ENCODE measurements at regions not wholly inside any gene's neighbourhood (a gene's known extent, or its start where the extent isn't known, plus 50 kb on each side); places are given as distances from the start of the nearest gene placed in this dataset.
"Not testable (repeated sequence)": the region's sequence is repeated elsewhere in the genome, so short reads cannot be mapped to it uniquely, and the experiment has no call there.

DNA sequence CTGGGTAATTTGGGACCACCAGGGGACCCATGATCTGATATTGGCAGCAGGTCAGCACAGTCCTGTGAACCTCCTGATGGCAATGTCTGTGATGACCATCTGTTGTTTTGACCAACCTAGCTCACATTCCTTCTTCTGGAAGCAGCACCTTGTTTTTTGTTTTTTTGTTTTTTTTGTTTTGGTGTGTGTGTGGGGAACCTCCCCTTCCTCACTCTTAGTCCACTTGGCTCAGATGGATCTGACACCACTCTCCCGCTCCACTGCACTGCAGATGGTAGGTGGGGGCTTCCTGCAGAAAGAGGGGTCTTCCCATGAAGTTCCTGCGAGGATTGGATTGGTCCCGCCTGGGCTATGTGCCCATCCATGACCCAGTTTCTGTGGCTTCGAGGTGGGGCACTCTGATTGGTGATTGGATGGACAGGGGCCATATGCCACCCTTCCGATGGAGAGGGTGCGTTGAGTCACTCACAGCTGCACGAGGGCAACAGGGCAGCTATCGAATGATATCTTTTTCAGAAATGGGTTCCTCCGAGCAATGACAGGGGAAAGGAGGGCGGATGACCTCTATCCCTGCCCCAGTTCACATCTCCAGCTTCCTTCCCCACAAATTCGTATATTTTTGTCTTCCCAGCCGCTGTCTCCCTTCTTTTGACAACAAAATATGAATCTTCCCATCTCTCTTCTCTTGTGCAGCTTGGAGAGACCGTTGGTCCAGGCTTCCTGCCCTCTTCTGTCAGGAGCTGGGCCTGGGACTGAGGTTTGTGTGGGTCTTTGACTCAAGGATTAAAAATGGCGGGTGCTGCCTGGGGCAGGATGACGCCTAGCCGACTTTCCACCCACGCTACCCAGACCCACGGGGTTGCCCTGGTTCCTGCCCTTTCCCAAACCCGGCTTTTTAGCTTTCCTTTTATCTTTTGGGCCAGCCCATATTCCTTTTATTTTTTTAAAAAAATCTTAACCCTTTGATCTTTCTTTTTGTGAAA lies 132.1 kb upstream of the KCNG1 start:
- no peak for DNase-seq

DNA sequence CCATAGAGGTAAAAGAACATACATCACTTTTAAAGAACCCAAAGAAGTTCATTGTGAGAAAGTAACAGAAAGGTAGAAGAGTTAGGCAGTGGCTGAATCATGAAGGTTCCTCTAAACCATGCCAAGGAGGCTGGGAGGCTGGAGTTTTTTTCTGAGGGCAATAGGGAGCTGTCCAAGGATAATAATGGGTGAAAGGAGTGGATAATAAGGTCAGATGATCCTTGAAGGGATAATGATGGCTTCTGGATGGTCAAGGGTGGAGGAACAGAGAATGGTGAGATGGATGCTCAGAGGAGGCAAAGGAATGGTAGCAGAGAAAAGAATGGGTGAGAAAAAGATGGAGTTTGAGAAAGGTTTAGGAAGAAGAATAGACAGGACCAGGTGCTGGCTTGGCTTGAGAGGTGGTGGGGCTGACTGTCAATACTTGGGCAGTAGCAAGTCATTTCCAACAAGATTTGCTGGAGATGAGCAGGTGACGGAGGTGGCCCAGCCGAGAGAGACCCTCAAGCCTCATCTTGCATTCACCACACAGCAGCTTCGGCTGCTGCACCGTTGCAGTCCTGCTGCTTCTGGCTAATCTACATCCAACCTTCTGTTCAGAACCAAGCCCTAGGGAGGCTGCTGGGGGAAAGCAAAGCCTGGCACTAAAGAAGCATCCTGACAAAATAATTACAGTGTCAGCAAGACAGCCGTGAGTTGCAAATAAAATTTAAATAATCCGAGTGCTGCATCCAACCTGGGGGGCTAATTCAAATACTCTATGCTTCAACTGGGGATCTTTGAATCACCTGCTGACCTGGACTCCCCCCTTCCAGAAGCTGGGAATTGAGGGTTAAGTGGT lies 131.2 kb upstream of the KCNG1 start:
- DNase-seq, result no peak

DNA sequence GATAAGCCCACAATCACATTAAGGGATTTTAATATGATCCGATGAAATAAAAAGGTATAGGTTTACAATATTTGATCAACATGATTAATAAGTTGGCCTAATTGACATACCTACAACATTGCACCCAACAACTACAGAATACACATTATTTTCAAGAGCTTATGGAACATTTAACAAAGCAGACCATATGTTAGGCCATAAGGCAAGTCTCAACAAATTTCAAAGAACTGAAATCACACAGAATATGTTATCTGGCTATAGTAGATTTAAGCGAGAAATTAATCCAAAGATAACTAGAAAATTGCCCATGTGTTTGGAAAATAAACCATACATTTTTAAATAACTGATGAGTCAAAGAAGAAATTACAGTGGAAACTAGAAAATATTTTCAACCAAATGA lies 126.0 kb upstream of the KCNG1 start:
- no peak for DNase-seq

DNA sequence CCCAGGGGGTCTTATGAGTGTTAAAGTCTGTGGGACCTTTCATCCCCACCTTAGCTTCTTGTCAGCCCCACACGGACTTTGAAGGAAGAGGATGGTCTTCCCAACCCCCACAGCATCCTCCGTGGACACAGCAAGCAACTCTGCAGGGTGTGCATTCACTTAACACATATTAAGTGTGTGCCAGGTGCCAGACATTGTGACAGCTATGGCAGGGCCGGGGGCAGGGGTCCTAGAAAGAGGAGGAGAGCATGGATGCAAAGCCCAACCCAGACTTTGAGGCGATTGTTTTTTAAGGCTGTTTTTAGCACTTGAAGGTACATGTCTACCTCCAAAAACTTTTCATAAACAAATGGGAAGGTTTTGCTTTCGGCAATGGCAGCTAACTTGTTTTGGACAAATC lies 121.6 kb upstream of the KCNG1 start:
- DNase-seq, result no peak

DNA sequence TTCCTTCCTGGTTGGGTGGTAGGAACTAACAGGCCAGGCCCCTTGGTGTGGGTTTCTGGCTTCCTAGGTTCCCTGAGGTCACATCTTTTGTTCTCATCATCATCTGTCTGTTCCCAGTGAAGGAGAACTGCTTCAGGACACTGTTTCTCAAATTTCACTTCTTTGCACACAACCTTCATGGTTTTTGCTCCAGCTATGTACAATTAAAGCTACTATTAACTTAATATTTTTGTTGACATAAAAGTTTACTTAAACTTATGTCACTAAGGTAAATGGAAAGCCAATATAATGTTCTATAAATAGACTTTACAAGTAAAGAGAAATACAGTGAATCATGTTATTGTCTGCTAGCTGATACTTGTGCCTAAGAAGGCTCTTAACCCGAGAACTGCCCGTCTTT lies 120.7 kb upstream of the KCNG1 start:
- DNase-seq, result no peak

DNA sequence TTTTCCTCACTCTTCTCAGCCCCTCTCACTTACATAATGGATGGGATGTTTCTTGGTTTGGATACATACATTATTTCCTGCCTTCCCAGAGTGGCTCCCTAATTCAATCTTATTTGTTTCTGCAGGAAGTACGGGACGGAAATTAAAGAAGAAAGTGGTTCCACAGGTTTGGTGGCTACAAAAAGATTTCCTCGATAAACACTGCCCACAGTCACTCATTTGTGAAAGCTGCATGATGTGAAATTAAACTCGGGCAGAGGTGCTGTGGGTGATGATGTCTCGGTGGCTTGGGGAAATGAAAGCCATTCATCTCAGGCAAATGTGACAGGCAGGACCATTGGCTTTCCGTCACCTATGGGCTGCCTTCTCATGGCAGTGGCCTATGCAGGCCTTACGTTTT lies 119.5 kb upstream of the KCNG1 start:
- no peak for DNase-seq

DNA sequence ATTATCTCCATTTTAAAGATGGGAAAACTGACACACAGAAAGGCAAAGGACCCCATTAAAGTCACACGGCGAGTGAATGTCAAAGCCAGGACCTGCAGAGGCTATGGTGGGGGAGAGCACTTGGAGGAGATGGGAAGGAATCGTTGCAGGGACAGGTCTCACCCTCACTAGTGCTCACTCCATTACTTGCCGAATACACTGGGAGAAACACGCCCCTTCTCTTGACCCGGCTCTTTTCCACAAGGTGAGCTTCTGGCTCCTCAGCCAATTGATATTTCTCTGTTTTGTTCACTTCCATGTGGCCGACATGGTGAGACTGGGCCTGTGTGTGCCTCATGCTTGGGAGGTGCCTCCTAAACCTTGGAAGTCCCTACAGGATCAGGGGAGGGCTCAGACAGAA lies 117.8 kb upstream of the KCNG1 start:
- no peak for DNase-seq

DNA sequence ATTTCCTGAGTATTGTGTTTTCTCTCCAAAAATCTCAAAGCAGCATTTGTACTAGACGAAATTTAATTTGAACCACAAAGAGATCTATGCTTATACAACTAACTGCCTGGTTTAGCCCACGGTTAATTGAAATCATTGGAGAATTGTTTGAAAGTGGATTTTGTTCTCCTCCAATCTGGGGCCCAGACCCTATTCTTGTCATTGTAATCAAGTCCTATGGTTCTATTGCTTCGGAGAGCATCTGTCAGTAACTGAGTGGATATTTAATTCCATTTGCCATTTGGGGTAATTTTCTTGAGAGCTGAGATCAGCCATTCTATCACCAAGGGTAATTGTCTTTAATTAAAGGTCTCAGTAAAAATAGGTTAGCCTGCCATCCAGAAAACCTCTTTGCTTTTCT lies 117.0 kb upstream of the KCNG1 start:
- DNase-seq, result no peak

DNA sequence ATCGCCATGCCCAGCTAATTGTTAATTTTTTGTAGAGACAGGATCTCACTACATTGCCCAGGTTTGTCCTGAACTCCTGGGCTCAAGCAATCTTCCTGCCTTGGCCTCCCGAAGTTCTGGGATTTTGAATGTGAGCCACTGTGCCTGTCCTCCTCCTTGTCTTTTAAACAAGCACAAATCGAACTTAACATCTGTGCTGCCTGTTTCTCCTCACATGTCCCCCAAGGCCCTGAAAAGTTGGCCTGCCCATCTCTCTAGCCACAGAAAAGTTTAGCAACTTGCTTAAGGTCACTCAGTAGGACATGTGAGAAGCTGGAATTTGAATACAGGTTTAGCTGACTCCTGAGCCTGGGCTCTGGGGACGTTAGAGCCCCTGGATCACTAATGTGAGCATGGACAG lies 115.7 kb upstream of the KCNG1 start:
- DNase-seq, result no peak

DNA sequence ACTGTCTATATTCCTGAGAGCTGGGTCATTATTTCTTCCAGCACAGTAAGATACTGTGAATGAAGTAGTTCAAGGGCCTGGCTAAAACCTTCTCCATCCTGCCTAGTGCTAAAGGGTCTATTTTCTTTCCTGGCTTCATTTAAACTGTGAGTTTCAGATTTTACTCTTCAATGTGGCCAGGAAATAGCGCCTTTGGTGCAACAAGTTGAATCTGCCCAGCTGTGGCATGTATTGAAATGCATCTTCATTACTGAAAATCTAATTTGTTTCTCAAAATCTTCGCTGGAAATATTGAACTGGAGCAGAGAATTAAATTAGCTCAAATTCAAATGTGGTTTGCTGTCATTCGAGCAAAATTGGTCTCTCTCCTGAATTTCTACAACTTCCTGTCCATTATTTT lies 114.6 kb upstream of the KCNG1 start:
- DNase-seq, result no peak

DNA sequence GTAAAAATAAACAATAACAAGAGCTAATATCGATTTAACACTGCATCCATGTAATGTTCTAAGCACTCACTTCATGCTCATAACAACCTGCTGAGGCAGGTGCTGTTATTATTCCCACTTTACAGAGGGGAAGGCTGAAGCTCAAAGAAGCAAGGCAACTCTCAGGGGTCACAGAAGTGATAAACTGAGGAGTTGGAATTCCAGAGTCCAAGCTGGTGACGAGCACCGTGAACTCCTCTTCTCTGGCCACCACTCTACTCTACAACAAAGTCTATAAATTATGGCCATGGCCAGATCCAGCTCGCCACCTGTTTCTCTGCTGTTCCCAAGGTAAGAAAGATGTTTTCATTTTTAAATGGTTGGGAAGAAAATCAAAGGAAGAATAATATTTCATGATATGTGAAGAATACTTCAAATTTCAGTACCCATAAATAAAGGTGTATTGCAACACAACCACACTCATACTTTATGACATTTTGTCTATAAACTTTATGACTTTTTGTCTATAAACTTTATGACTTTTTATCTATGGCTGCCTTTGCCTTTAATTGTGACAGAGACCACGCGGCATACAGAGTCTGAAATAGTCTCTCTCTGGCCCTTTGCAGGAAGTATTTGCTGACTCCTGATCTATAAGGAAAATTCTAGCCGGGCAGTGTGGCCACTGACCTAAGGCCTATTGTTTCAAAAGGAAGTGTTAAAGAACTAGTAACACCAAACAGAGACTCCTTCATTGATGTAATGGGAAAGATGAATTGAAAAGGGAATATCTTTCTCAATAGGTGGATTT lies 113.2 kb upstream of the KCNG1 start:
- no peak for DNase-seq

DNA sequence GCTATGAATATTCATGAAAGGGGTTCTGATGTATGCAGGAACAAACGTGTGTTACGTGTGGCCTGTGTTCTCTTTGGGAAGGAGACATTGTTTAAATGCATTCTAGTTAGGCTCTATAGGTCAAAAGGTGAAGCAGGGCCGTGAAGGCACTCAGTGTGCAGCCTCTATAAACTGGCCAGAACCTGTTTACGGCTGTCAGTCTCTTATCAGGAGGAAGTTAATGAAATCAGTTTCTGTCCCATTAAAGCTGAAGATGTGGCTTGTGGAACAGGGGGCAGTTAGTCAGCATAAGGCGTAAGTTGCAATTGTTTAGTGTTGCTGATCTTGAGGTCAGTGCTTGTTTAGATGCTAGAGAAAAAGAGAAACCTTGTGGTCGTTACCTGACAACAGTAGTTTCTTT lies 111.5 kb upstream of the KCNG1 start:
- DNase-seq, result no peak

DNA sequence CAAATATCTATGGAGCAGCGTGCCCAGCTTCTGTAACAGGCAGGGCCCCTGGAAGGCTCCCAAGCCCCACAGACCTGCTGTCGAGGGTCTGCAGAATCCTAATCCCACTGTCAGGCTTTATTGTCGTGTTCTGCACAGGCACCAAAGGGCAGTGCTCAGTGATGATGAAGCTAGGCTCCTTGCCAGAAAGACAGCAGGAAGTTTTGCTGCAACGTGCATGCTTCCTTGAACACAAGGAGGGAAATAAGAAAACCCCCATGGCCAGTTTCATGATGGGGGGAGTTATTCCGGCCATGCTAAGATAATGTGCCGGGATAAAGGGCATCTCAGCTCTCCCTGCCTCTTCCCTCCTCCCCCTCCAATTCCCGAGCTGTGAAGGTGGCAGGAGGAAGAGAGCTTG lies 109.4 kb upstream of the KCNG1 start:
- DNase-seq, result no peak

DNA sequence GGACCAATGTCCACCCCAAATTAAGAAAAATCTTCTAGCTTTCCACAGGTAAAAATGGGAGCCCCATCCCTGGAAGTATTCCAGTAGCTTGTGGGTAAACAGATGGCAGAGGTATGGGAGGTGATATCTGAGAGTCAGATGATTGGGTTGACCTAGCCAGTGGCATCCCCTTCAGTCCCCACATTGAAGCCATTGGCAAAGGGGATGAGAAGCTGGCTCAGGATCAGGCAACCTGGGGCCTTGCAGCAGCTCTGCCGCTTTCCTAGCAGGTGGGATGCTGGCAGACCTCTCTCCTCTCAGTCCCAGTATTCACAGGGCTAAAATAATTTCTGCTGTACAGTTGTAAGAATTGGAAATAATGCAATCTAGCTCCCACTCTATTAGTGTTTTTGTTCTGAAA lies 108.9 kb upstream of the KCNG1 start:
- no peak for DNase-seq

DNA sequence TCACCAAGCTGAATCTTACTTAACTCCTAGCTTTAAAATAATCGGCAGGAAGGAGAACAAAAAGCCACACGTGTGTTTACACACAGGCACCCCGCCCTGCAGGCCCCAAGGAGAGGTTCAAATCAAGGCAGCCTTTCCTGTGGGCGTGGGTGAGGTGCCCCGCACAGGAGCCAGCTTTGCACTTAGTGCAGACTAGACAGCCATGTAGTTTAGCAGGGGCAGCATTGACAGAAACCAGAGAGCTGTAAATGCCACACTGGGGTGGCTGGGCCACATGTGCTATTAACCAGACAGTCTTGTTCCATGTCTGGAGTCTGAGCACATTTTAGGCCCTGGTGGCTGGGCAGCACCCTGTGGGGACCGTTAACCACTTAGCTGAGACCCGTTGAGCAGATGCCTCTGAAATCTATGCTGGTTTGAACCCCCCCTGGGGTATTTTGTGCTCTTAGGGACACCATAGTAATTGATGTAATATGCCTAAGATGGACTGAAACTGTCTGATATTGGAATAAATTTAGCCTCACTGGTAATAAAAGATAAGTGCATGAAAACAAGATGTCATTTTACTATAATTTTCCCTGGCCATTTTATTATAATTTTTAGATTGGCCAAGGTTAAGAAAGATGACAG lies 106.4 kb upstream of the KCNG1 start:
- no peak for DNase-seq

DNA sequence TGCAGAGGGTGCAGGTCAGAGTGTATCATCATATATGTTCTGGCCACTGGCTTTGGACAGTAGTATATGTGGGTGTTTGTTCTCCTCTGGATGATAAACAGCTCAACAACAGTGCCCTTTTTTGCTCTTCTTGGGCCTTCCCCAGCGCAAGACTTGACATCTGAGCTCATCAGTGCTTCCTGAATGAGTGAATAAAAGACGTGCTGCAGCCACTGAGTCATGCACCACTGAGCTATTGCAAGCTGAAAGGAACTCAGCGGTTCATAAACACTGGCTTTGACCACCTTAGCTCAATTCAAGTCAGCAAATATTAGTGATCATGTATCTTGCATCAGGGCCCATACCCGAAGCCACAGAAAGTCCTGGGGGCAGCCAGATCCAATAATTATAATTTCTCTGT lies 105.3 kb upstream of the KCNG1 start:
- peak; percentile 6 for DNase-seq

DNA sequence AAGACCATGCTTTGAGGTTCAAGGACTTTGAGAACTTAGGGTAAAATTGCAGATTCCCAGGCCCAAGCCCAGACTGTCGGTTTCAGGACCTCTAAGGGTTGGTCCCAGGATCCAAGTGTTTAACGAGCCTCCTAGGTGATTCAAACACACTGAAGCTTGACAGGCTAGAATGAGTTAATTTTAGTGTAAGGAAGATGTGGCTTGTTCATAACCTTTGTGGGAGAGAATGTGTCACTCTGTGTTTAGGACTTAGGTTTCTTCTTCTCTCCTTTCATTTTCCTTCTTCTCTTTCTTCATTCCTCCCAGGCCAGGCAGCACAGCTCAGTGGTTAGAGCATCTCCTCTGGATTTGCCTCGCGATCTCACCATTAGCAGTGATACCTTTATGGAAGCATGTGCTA lies 104.8 kb upstream of the KCNG1 start:
- DNase-seq, result no peak

DNA sequence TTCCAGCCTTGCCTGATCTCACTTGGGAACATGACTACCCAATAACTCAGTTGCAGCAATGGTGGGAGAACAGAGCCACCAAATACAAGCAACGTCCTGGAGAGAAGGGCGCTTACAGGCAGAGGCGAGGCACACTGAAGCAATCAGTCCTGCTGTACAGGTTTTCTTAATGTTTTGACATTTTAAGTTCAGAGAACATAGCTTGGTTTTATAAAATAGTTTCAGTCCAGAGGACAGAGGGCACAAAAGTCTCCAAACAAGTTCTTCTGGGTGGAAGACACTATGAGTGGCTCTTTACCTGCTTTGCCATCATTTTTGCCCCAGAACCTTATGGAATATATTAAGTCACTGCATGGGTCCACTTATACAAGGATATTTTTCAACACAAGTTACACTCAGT lies 103.4 kb upstream of the KCNG1 start:
- DNase-seq, result no peak

DNA sequence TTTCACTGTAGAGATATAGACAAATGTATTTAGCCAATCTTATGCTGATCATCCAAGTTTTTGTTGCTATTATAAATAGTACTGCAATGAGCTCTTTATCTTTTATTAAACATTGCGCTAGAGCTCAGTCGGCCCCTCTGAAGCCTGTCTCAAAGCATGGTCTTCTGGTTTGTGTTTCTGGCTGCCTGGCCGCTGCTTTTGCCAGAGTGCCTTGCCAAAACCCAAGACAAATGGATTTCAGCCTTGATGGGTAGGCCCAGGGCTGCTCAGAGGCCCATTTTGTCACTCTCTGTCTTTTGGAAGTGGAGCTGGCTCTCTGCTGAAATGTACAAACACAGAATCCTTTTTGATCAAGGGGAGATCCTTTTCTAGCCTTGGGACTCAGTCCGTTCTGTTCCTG lies 102.9 kb upstream of the KCNG1 start:
- DNase-seq, result no peak

DNA sequence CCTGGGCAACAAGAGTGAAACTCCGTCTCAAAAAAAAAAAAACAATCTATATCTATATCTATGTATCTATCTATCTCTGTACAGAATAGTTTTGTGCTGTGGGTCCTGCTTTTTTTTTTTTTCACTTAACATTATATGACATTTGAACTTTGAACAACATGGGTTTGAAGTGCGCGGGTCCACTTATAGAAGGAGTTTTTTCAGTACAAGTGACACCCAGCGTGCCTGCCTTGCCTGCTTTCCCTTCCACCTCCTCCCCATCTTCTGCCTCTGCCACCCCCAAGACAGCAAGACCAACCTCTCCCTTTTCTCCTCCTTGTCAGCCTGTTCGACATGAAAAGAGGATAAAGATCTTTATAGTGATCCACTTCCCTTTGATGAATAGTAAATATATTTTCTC lies 102.2 kb upstream of the KCNG1 start:
- no peak for DNase-seq

DNA sequence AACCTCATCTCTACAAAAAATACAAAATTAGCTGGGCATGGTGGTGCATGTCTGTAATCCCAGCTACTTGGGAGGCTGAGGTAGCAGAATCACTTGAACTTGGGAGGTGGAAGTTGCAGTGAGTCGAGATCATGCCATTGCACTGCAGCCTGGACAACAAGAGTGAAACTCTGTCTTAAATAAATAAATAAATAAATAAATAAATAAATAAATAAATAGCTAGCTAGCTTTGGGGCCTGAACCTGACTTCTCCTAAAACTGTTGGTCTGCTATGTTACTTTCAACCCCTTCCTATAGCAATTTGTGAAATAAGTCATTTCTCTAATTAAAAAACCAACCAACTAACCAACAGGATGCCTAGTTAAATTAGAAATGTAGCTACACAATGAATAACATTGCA lies 101.0 kb upstream of the KCNG1 start:
- DNase-seq, result not testable (repeated sequence)

DNA sequence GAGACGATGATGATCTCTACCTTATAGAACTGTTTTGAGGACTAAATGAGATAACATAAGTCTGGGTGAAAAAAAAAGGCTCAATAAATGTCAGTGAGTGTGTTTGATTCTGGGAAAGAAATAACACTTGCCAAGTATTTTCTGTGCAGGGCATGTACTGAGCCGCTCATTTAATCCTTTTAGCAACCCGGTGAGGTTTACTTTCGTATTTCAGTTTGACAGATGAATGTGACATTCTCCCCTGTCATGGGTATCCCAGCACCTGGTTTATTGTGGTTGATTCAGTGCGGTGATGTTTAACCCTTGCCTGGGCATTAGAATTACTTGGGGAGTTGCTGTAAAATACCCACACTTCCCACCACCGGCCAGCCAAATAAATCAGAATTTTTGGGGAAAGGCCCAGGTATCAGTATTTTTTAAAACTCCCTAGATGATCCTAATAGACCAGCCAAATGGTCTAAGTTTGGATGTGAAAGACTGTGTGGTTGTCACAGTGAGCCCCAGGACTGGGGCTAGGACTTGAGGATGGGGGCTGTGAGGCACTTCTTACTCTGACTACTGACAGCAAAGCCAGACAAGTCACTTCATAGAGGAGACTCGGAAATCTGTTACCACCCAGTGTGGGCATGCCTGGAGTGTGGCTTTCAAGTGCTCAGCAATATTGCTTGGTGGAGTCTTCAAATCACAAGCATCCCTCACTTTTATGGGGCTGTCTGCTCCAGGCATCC lies 100.2 kb upstream of the KCNG1 start:
- DNase-seq, result no peak

Measured in T1000 (cell line).